ENCODE measurements at regions not wholly inside any gene's neighbourhood (a gene's known extent, or its start where the extent isn't known, plus 50 kb on each side); places are given as distances from the start of the nearest gene placed in this dataset.

DNA sequence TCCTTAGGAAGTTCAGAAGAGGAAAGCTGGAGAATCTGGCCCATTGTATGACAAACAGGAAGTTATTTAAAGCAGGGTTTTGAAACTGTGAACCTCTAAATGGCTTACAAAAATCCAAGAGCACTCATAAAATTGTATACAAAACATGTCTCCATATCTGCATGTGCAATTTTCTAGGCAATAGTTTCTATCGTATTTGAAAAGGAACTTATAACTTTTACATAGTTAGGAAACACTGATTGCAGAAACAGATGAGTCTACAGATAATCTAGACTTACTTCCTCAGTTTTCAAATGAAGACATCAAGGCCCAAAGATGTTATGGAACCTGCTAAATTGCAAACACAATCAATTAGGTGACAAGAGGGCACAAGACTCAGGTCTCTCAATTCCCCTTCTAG lies 53.3 kb upstream of the ETV6 start:
- Histone ChIP-seq H4K20me1 (replicated peaks; ENCODE audit: control insufficient read depth, insufficient read depth, low read length) (no peaks in the 10 kb centered on the region), H3K4me1 (replicated peaks in 1 of 2; ENCODE audit: control insufficient read depth in 2 of 2, insufficient read depth in 2 of 2, low read length in 2 of 2) (no peaks in the 10 kb centered on the region; a peak in 1 of 5 replicates), H3K27me3 (ENCODE audit: control insufficient read depth in 2 of 2, insufficient read depth in 2 of 2, low read length in 2 of 2) (peaks cover 2 to 20% of the 10 kb centered on the region in 2 experiments; a peak in 3 of 5 replicates), H3K9me1 (ENCODE audit: control insufficient read depth, insufficient read depth, low read length) (no peaks in the 10 kb centered on the region), H3K79me2 (ENCODE audit: control insufficient read depth, insufficient read depth, low read length) (no peaks in the 10 kb centered on the region), H3K27ac (ENCODE audit: extremely low read depth, low read depth, low read length) (no peak overlapping the region), H3K36me3 (ENCODE audit: control insufficient read depth, insufficient read depth, low read length) (no peaks in the 10 kb centered on the region), H3K4me2 (ENCODE audit: insufficient read depth, low read length) (no peak overlapping the region), H3K9ac (ENCODE audit: insufficient read depth in 1 of 2, low read depth in 2 of 2, low read length in 2 of 2) (no peak overlapping the region), H3K9me3 (replicated peaks; ENCODE audit: control insufficient read depth, insufficient read depth, low read depth, low read length) (no peaks in the 10 kb centered on the region), H2AFZ (ENCODE audit: low read depth, low read length) (no peak overlapping the region), H3K4me3 (no peak overlapping the region)
- intact Hi-C loops (cut with micrococcal nuclease), result no loop called here
- ChIA-PET CTCF (ENCODE audit: low intra/inter-chr PET ratio) (no interaction called here), POLR2A (no interaction called here)
- ATAC-seq (no peak), DNase-seq (ENCODE audit: extremely low read depth in 1 of 4, low spot score in 3 of 4) (no peak), FAIRE-seq (no peak)
- BruUV-seq (replicated peaks), result no TSS peak
- WGBS (ENCODE audit: insufficient coverage, low coverage, missing lambda C conversion rate), result 0% methylated on average over 1 of the region's 1 CpG
- TF ChIP-seq ZNF316 (IDR thresholded peaks at IDR 0.05), result no peak
- no peak for TF ChIP-seq TEAD4 (IDR thresholded peaks at IDR 0.05; ENCODE audit: low read length)
- no peak for TF ChIP-seq TEAD4 (CRISPR knock-in tag; IDR thresholded peaks at IDR 0.05; ENCODE audit: borderline replicate concordance)
- TF ChIP-seq NCOA2 (IDR thresholded peaks at IDR 0.05; ENCODE audit: partially characterized antibody in 2 of 2), result no peak
- no peak for TF ChIP-seq SRSF7 (optimal IDR thresholded peaks at IDR 0.05; ENCODE audit: low read depth, low read length)
- TF ChIP-seq ZBTB8A (IDR thresholded peaks at IDR 0.05; ENCODE audit: partially characterized antibody), result no peak
- no peak for TF ChIP-seq GATAD2A (IDR thresholded peaks at IDR 0.05)
- TF ChIP-seq SPI1 (IDR thresholded peaks at IDR 0.05; ENCODE audit: borderline replicate concordance, low read depth, low read length), result no peak
- TF ChIP-seq EZH2 (IDR thresholded peaks at IDR 0.05; ENCODE audit: borderline replicate concordance, low read depth, low read length), result no peak
- no peak for TF ChIP-seq TOE1 (IDR thresholded peaks at IDR 0.05; ENCODE audit: borderline replicate concordance)
- no peak for TF ChIP-seq TOE1 (CRISPR knock-in tag; IDR thresholded peaks at IDR 0.05; ENCODE audit: borderline replicate concordance, low read depth)
- TF ChIP-seq ZNF174 (CRISPR knock-in tag; IDR thresholded peaks at IDR 0.05), result no peak
- no peak for TF ChIP-seq RBM25 (IDR thresholded peaks at IDR 0.05; ENCODE audit: low read depth, low read length, severe bottlenecking)
- no peak for TF ChIP-seq ZNF140 (CRISPR knock-in tag; IDR thresholded peaks at IDR 0.05)
- in situ Hi-C loops (cut with MboI), result no loop called here

Measured in K562 (cell line).